Right lobe of liver (tissue), 4 donors: ENCODE measurements at regions not wholly inside any gene's neighbourhood (a gene's known extent, or its start where the extent isn't known, plus 50 kb on each side); places are given as distances from the start of the nearest gene placed in this dataset.

Experiments
- CTCF ChIP-seq, 4 donors: fragments of 200-600 bp in 3 of 4; fragments of 450-650 bp in 1 of 4; IDR thresholded peaks; one replicate each; pipeline versions ENCODE4 v1.5.1 to v1.8.0; 2016 to 2022; ENCODE audit warnings: antibody characterized with exemption in 4 of 4, mild to moderate bottlenecking in 2 of 4
- POLR2A ChIP-seq: fragments of 450-650 bp; IDR thresholded peaks from one replicate; pipeline ENCODE4 v1.6.1; 2017; ENCODE audit warnings: antibody characterized with exemption, mild to moderate bottlenecking
- donor health status: DM: no; HTN: no; CAD: no.
- donor health status: DM: no; HTN: no; CAD: no.
- donor health status: DM: no; HTN: yes; CAD: no.

- no peak for TF ChIP-seq CTCF (IDR thresholded peaks at IDR 0.05)
- TF ChIP-seq POLR2A = no peak
Measured at GRCh38 chr10:28180654-28181053, 122.2 kb downstream of the MPP7 start.
